A549 (cell line): ENCODE measurements at regions not wholly inside any gene's neighbourhood (a gene's known extent, or its start where the extent isn't known, plus 50 kb on each side); places are given as distances from the start of the nearest gene placed in this dataset.

Source experiments
- ATAC-seq, 2 experiments: fragments of 200-7000 bp in 1 of 2; fragments of >200 bp in 1 of 2; cut with Nextera tagmentation in 1 of 2; cut with Tn5 transposase in 1 of 2; 3 replicates each; pipeline versions ENCODE4 v1.8.0 to v1.9.1; 2018 to 2020; ENCODE audit warnings: mild to moderate bottlenecking in 1 of 2, moderate library complexity in 1 of 2
- CTCF ChIA-PET: fragments of 300-600 bp; sonication (Branson Sonifier 250); formaldehyde crosslinking; extraction: SDS; loops from one replicate; lab custom pipeline; 2021; ENCODE audit warnings: antibody characterized with exemption, inconsistent platforms; lab: Yijun Ruan, JAX
- POLR2A ChIA-PET: fragments of 350-600 bp; formaldehyde crosslinking; extraction: SDS; loops from one replicate; lab custom pipeline; 2021; ENCODE audit warnings: antibody characterized with exemption, inconsistent platforms; lab: Yijun Ruan, JAX
- DNase-seq, 2 experiments: peaks; one replicate each; pipeline versions ENCODE4 v3.0.0 to v3.0.0-alpha.2; 2011 to 2016; ENCODE audit warnings: low read depth in 1 of 2, low spot score in 1 of 2
- FAIRE-seq: peaks from 2 replicates; lab custom pipeline; 2011; peaks lifted over from hg19 to GRCh38; lab: Jason Lieb, UNC
- H3K27ac ChIP-seq, 2 experiments: fragments of >200 bp; sonication (Bioruptor Twin); formaldehyde crosslinking; 3 replicates each; pipeline ENCODE4 v1.5.1; 2016 to 2017
- H3K4me1 ChIP-seq: fragments of >200 bp; sonication (Bioruptor Twin); formaldehyde crosslinking; 3 replicates; pipeline ENCODE4 v1.6.1; 2016
- H3K4me2 ChIP-seq: fragments of >200 bp; sonication (Bioruptor Twin); formaldehyde crosslinking; 3 replicates; pipeline ENCODE4 v1.6.1; 2016
- H3K4me3 ChIP-seq: fragments of >200 bp; sonication (Bioruptor Twin); formaldehyde crosslinking; 3 replicates; pipeline ENCODE4 v1.5.1; 2016
- H3K9me3 ChIP-seq: fragments of >200 bp; sonication (Bioruptor Twin); formaldehyde crosslinking; 3 replicates; pipeline ENCODE4 v1.6.1; 2016
- EHMT2 ChIP-seq: fragments of 200-600 bp; sonication (generic); IDR thresholded peaks from 2 replicates; pipeline ENCODE4 v1.6.1; 2016; ENCODE audit warnings: antibody characterized with exemption, low read depth, mild to moderate bottlenecking, moderate library complexity
- ESRRA ChIP-seq: fragments of 150-350 bp; IDR thresholded peaks from 2 replicates; pipeline ENCODE4 v1.6.1; 2014; ENCODE audit warnings: mild to moderate bottlenecking, low read length, borderline replicate concordance
- FOSB ChIP-seq: fragments of 250-450 bp; sonication (Bioruptor Pico); IDR thresholded peaks from 2 replicates; pipeline ENCODE4 v1.5.0; 2020; ENCODE audit warnings: mild to moderate bottlenecking, moderate library complexity
- FOXS1 ChIP-seq: fragments of 250-450 bp; sonication (Bioruptor Pico); IDR thresholded peaks from 2 replicates; pipeline ENCODE4 v1.5.0; 2020; ENCODE audit warnings: mild to moderate bottlenecking, moderate library complexity
- HOXA7 ChIP-seq: fragments of 250-450 bp; sonication (Bioruptor Pico); IDR thresholded peaks from 2 replicates; pipeline ENCODE4 v1.5.0; 2020; ENCODE audit warnings: mild to moderate bottlenecking, moderate library complexity
- HOXB13 ChIP-seq: fragments of 250-450 bp; sonication (Bioruptor Pico); IDR thresholded peaks from 2 replicates; pipeline ENCODE4 v1.5.0; 2020; ENCODE audit warnings: low read depth, mild to moderate bottlenecking, moderate library complexity
- JUNB ChIP-seq: fragments of >200 bp; sonication (Bioruptor Twin); formaldehyde crosslinking; IDR thresholded peaks from 2 replicates; pipeline ENCODE4 v1.6.1; 2016
- KDM5A ChIP-seq: fragments of 200-600 bp; sonication (generic); IDR thresholded peaks from 2 replicates; pipeline ENCODE4 v1.6.1; 2016; ENCODE audit warnings: antibody characterized with exemption, mild to moderate bottlenecking
- MAFK ChIP-seq: fragments of 450-650 bp; IDR thresholded peaks from 2 replicates; pipeline ENCODE4 v1.6.1; 2014; ENCODE audit not compliant: partially characterized antibody
- MYC ChIP-seq: IDR thresholded peaks from 2 replicates; pipeline ENCODE4 v1.6.1; 2012; ENCODE audit warnings: mild to moderate bottlenecking, inconsistent platforms, low read length, improper control_type of control experiment, borderline replicate concordance
- NFE2L2 ChIP-seq: fragments of 150-350 bp; conservative IDR thresholded peaks from 2 replicates; pipeline ENCODE4 v1.6.1; 2014; ENCODE audit warnings: low read length
- NR3C1 ChIP-seq: fragments of >200 bp; sonication (Bioruptor Twin); formaldehyde crosslinking; IDR thresholded peaks from 3 replicates; pipeline ENCODE4 v1.6.1; 2017
- POLR2A ChIP-seq: IDR thresholded peaks from 2 replicates; pipeline ENCODE4 v1.6.1; 2012; ENCODE audit warnings: mild to moderate bottlenecking, low read length
- RAD21 ChIP-seq, 2 experiments: fragments of >200 bp in 1 of 2; sonication (Bioruptor Twin) in 1 of 2; formaldehyde crosslinking in 1 of 2; IDR thresholded peaks in 1 of 2; conservative IDR thresholded peaks in 1 of 2; 2 replicates in 1 of 2; 3 replicates in 1 of 2; pipeline ENCODE4 v1.6.1; 2012 to 2018; ENCODE audit warnings: inconsistent platforms in 1 of 2
- RFX5 ChIP-seq: fragments of 450-650 bp; IDR thresholded peaks from 2 replicates; pipeline ENCODE4 v1.7.1; 2014; ENCODE audit warnings: antibody characterized with exemption, mild to moderate bottlenecking, moderate library complexity
- TFCP2L1 ChIP-seq: fragments of 250-450 bp; sonication (Bioruptor Pico); IDR thresholded peaks from 2 replicates; pipeline ENCODE4 v1.5.0; 2021; ENCODE audit warnings: mild to moderate bottlenecking
- TP53 ChIP-seq: fragments of 250-450 bp; sonication (Bioruptor Pico); IDR thresholded peaks from 2 replicates; pipeline ENCODE4 v1.5.0; 2021; ENCODE audit warnings: mild to moderate bottlenecking, moderate library complexity
- ZC3H11A ChIP-seq: fragments of 450-650 bp; IDR thresholded peaks from 2 replicates; pipeline ENCODE4 v1.6.1; 2014; ENCODE audit warnings: antibody characterized with exemption, mild to moderate bottlenecking
- ZNF302 ChIP-seq: fragments of 250-450 bp; sonication (Bioruptor Pico); IDR thresholded peaks from 2 replicates; pipeline ENCODE4 v1.9.0; 2021; ENCODE audit warnings: inconsistent platforms, mild to moderate bottlenecking, moderate library complexity
- WGBS: methylation state at CpG from one replicate; pipeline ENCODE4 v1.1.6; 2017; ENCODE audit errors: missing lambda C conversion rate; 5-methylcytosine and 5-hydroxymethylcytosine counted together
- TF ChIP-seq, protein P1 (sequence below): fragments of >200 bp; sonication (Bioruptor Twin); formaldehyde crosslinking; IDR thresholded peaks from 3 replicates; pipeline ENCODE4 v1.6.1; 2016
- TF ChIP-seq, protein P2 (sequence below): fragments of 200-600 bp; sonication (generic); IDR thresholded peaks from 2 replicates; pipeline ENCODE4 v1.6.1; 2016; ENCODE audit warnings: antibody characterized with exemption, mild to moderate bottlenecking, moderate library complexity
- TF ChIP-seq, protein P3 (sequence below): fragments of >200 bp; sonication (Bioruptor Twin); formaldehyde crosslinking; IDR thresholded peaks from 3 replicates; pipeline ENCODE4 v1.5.1; 2016
- TF ChIP-seq, protein P4 (sequence below): fragments of 150-350 bp; IDR thresholded peaks from 2 replicates; pipeline ENCODE4 v1.6.1; 2014; ENCODE audit warnings: low read depth, mild to moderate bottlenecking, low read length
- TF ChIP-seq, protein P5 (sequence below): IDR thresholded peaks from 2 replicates; pipeline ENCODE4 v1.6.1; 2012

DNA sequence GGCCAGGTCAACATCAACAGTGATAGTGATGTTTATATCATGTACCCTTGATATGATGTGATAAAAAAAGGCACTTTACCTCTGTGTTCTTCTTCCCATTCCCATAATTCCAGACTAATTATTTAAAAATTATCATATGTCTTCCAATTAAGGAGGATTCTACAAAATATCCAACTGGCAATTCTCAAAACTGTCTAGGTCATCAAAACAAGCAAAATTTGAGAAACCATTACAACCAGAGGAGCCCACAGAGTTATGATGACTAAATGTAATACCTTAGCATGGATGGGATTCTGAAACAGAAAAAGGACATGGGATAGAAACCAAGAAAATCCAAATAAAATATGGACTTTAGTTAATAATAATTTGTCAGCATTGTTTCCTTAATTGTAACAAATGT lies 428.6 kb upstream of the AMOT start:
- ATAC-seq: no peak
- ChIA-PET POLR2A (no interaction called here), CTCF (no interaction called here)
- no peak overlapping the region for H3K4me3 ChIP-seq
- TF ChIP-seq TP53 (CRISPR knock-in tag) (no peak), TFCP2L1 (CRISPR knock-in tag) (no peak), HOXB13 (CRISPR knock-in tag) (no peak), ESRRA (no peak), MAFK (peak; percentile 33)
- TF ChIP-seq, protein P1, sequence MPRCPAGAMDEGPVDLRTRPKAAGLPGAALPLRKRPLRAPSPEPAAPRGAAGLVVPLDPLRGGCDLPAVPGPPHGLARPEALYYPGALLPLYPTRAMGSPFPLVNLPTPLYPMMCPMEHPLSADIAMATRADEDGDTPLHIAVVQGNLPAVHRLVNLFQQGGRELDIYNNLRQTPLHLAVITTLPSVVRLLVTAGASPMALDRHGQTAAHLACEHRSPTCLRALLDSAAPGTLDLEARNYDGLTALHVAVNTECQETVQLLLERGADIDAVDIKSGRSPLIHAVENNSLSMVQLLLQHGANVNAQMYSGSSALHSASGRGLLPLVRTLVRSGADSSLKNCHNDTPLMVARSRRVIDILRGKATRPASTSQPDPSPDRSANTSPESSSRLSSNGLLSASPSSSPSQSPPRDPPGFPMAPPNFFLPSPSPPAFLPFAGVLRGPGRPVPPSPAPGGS: no peak
- no peak overlapping the region for H3K4me2 ChIP-seq
- no peak for FAIRE-seq
- DNase-seq: no peak
- no peaks in the 10 kb centered on the region for H3K4me1 ChIP-seq
- no peak overlapping the region for H3K27ac ChIP-seq
- H3K9me3 ChIP-seq: no peaks in the 10 kb centered on the region

DNA sequence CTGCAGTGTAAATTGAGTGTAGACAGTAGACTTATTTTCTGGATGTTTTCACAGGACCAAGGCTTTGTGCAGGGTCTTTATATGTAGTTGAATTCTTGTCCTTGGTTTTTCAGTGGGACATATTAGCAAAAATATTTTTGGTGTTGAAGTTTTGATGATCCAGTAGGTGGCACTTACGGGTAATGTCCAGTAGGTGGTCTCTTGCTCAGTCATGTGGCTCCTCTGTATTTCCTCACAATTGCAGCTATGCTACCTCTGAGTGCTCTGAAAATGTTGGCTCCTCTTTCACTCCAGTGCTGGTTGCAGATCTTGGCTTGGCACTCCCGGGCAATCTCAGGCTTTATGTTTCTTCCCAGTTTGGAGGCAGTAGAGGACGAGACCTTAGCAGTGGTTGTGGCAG lies 419.8 kb upstream of the AMOT start:
- TF ChIP-seq JUNB (no peak), ZC3H11A (no peak), ZNF302 (CRISPR knock-in tag) (no peak), RAD21 (conservative IDR thresholded peaks at IDR 0.05 in 1 of 2, IDR thresholded peaks at IDR 0.05 in 1 of 2) (no peak; a peak in 1 of 5 replicates), POLR2A (no peak), NFE2L2 (no peak), KDM5A (no peak), RFX5 (no peak), FOXS1 (CRISPR knock-in tag) (no peak), EHMT2 (no peak), HOXA7 (CRISPR knock-in tag) (no peak), NR3C1 (no peak), FOSB (CRISPR knock-in tag) (no peak), MYC (no peak)
- TF ChIP-seq, protein P2, sequence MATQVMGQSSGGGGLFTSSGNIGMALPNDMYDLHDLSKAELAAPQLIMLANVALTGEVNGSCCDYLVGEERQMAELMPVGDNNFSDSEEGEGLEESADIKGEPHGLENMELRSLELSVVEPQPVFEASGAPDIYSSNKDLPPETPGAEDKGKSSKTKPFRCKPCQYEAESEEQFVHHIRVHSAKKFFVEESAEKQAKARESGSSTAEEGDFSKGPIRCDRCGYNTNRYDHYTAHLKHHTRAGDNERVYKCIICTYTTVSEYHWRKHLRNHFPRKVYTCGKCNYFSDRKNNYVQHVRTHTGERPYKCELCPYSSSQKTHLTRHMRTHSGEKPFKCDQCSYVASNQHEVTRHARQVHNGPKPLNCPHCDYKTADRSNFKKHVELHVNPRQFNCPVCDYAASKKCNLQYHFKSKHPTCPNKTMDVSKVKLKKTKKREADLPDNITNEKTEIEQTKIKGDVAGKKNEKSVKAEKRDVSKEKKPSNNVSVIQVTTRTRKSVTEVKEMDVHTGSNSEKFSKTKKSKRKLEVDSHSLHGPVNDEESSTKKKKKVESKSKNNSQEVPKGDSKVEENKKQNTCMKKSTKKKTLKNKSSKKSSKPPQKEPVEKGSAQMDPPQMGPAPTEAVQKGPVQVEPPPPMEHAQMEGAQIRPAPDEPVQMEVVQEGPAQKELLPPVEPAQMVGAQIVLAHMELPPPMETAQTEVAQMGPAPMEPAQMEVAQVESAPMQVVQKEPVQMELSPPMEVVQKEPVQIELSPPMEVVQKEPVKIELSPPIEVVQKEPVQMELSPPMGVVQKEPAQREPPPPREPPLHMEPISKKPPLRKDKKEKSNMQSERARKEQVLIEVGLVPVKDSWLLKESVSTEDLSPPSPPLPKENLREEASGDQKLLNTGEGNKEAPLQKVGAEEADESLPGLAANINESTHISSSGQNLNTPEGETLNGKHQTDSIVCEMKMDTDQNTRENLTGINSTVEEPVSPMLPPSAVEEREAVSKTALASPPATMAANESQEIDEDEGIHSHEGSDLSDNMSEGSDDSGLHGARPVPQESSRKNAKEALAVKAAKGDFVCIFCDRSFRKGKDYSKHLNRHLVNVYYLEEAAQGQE: no peak
- TF ChIP-seq, protein P3, sequence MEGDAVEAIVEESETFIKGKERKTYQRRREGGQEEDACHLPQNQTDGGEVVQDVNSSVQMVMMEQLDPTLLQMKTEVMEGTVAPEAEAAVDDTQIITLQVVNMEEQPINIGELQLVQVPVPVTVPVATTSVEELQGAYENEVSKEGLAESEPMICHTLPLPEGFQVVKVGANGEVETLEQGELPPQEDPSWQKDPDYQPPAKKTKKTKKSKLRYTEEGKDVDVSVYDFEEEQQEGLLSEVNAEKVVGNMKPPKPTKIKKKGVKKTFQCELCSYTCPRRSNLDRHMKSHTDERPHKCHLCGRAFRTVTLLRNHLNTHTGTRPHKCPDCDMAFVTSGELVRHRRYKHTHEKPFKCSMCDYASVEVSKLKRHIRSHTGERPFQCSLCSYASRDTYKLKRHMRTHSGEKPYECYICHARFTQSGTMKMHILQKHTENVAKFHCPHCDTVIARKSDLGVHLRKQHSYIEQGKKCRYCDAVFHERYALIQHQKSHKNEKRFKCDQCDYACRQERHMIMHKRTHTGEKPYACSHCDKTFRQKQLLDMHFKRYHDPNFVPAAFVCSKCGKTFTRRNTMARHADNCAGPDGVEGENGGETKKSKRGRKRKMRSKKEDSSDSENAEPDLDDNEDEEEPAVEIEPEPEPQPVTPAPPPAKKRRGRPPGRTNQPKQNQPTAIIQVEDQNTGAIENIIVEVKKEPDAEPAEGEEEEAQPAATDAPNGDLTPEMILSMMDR: no peak
- TF ChIP-seq, protein P1: no peak
- TF ChIP-seq, protein P4, sequence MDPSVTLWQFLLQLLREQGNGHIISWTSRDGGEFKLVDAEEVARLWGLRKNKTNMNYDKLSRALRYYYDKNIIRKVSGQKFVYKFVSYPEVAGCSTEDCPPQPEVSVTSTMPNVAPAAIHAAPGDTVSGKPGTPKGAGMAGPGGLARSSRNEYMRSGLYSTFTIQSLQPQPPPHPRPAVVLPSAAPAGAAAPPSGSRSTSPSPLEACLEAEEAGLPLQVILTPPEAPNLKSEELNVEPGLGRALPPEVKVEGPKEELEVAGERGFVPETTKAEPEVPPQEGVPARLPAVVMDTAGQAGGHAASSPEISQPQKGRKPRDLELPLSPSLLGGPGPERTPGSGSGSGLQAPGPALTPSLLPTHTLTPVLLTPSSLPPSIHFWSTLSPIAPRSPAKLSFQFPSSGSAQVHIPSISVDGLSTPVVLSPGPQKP: no peak
- TF ChIP-seq, protein P5, sequence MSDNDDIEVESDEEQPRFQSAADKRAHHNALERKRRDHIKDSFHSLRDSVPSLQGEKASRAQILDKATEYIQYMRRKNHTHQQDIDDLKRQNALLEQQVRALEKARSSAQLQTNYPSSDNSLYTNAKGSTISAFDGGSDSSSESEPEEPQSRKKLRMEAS: no peak
- FAIRE-seq: no peak

More for the DNA sequence above, 419.8 kb upstream of the AMOT start:
- Histone ChIP-seq H3K4me1 (no peaks in the 10 kb centered on the region), H3K4me3 (no peak overlapping the region), H3K27ac (no peak overlapping the region), H3K4me2 (no peak overlapping the region), H3K9me3 (no peaks in the 10 kb centered on the region)
- WGBS: 12% methylated on average over 3 of the region's 3 CpGs
- ChIA-PET POLR2A (no interaction called here), CTCF (no interaction called here)
- DNase-seq: no peak
- no peak for ATAC-seq
